Ectodermal cell (in vitro differentiated cells): ENCODE measurements at regions not wholly inside any gene's neighbourhood (a gene's known extent, or its start where the extent isn't known, plus 50 kb on each side); places are given as distances from the start of the nearest gene placed in this dataset.

ENCODE experiments used
- H3K27ac ChIP-seq: 2 replicates; pipeline ENCODE4 v1.7.0; 2013; ENCODE audit warnings: mild to moderate bottlenecking, low read depth, low read length; ENCODE audit not compliant: insufficient read depth, poor library complexity, severe bottlenecking
- H3K27me3 ChIP-seq: 2 replicates; pipeline ENCODE4 v1.7.0; 2013; ENCODE audit warnings: mild to moderate bottlenecking, low read length; ENCODE audit not compliant: insufficient read depth, control insufficient read depth, poor library complexity, severe bottlenecking
- H3K36me3 ChIP-seq: one replicate; pipeline ENCODE4 v1.7.0; 2013; ENCODE audit warnings: low read length; ENCODE audit not compliant: control insufficient read depth, insufficient read depth
- H3K4me1 ChIP-seq: one replicate; pipeline ENCODE4 v1.7.0; 2013; ENCODE audit warnings: low read length; ENCODE audit not compliant: control insufficient read depth, insufficient read depth
- H3K4me3 ChIP-seq: 2 replicates; pipeline ENCODE4 v1.7.0; 2013; ENCODE audit warnings: low read depth, low read length, control low read depth; ENCODE audit not compliant: insufficient read depth
- H3K9me3 ChIP-seq: 2 replicates; pipeline ENCODE4 v1.7.0; 2013; ENCODE audit warnings: mild to moderate bottlenecking, low read length, moderate library complexity; ENCODE audit not compliant: control insufficient read depth
- WGBS, 2 experiments: methylation state at CpG; one replicate each; pipeline ENCODE4 v1.1.7; 2013; ENCODE audit warnings: missing lambda C conversion rate in 2 of 2; 5-methylcytosine and 5-hydroxymethylcytosine counted together

DNA sequence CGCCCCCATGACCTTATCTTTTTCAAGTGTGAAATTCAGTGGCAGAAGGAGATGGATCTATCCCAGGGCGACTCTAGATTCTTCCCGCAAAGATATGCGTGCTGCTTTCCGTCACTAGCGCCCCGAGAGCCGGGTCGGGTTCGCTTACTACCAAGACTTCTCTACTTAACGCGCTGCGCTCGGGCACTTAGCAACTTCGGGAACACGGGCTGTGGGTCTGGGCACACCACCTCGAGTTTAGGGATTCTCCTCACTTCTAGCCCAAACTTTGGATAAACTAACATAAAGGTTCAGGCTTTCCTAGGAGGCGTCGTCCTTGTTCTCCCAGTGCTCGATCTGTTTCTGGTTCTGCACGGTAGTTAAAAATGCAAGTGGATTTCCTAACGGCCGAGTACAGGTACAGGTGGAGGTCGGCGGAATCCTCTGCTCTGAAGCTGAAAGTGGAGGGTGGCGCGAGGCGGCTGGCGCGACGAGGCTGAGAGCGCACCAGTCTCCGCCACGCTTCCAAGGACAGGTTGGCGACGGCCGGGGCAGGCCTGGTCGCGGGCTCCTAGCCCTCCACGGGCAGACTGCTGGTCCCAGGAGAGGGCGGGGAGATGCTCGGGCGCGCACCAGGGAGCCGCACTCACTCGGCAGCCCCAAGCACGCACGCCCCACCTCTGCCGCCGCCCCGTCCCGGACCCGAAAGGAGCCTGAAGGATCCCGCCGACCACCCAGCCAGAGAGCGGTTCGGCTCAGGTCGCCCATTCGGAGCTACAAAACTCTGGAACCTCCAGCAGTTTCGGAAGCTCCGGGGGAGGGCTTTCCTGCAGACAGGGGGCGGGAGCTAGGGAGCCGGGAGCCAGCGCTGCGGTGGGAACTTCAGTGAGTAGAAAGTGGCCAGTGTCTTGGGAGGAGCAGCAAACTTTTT lies 100.8 kb upstream of the TENM3 start:
- WGBS, 2 experiments = 5 to 6% methylated on average over 65 of the region's 65 CpGs
- H3K4me3 ChIP-seq = peak overlapping the region; percentile 88
- peaks cover 31% of the 10 kb centered on the region for H3K4me1 ChIP-seq
- no peaks in the 10 kb centered on the region for H3K36me3 ChIP-seq
- H3K27ac ChIP-seq = no peak overlapping the region
- peaks cover 23% of the 10 kb centered on the region for H3K27me3 ChIP-seq
- no peaks in the 10 kb centered on the region for H3K9me3 ChIP-seq

DNA sequence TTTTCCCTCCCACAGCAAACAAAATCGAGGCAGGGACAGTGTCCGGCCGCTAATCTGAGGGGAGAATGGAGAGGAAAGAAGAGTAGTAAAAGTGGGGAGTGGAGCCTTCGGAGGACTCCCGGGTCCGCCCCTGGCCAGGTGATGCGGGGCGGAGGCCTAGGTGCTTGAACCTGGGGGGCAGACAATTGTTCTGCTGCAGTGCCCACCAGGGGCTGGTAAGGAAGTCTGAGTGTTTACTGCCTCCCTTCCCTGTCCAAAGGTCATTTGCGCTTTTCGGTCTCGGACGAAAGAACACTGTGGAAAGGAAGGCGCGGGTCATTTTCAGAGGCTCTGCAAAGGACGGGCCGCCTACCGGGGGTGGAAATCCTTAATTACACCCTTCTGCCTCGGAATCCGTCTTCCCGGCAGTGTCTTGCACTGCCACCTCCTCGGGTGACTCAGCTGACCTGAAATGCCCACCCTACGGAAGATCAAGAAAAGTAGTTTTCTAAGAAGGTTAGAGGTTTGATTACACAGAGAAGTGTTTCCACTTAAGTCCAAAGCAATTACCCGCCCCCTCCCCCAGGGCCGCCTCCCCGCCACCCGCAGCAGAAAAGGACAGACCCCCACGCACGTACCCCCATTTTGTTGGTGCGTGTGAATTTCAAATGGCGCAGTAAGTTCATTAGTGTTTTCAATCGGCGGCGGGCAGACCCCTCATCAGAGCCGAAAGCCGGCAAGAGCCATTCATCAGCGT lies 99.9 kb upstream of the TENM3 start:
- Histone ChIP-seq H3K9me3 (no peaks in the 10 kb centered on the region), H3K4me3 (peak overlapping the region; percentile 88), H3K36me3 (no peaks in the 10 kb centered on the region), H3K4me1 (peaks cover 25% of the 10 kb centered on the region), H3K27me3 (peaks cover 23% of the 10 kb centered on the region), H3K27ac (peak overlapping the region; percentile 69)
- WGBS, 2 experiments = 0% methylated on average over 35 to 36 of the region's 36 CpGs

DNA sequence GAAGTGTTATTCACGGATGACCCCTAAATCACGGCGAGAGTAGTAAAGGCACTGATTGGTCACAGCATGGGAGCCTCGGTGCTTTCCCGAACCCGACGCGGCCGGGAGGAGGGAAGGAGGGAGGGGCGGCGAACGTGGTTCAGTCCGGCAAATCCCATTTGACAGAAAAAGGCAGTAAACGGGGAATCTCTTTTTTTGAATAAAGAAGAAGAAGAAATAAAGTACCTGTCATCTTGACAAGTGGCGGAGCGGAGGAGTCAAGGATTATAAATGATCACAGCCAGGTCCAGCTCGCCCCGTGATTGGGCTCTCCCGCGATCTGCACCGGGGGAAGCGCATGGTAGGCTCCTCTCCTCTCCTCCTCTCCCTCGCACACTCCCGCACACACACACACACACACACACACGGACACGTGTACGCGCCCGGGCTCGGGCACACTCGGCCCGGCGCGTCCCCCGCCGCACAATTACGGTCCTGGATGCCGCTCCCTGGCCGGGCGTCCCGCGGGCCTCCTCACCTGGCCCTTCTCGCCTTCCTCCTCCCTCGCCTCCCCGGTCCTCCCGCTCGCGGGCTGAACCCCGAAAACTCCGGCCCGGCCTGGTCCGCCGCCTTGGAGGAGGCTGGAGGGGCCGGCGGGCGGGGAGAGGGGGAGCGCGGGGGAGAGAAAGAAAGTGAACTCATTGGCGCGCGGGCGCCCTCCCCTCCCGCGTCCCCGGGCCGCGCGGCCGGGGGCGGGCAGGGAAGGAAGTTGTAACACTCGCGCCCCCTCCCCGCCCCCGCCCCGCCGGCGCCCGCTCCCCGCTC lies 99.2 kb upstream of the TENM3 start:
- Histone ChIP-seq H3K4me3 (peak overlapping the region; percentile 88), H3K27ac (peak overlapping the region; percentile 91), H3K9me3 (no peaks in the 10 kb centered on the region), H3K36me3 (no peaks in the 10 kb centered on the region), H3K4me1 (peaks cover 24% of the 10 kb centered on the region), H3K27me3 (peaks cover 23% of the 10 kb centered on the region)
- WGBS, 2 experiments = 0% methylated on average over 75 to 78 of the region's 79 CpGs

DNA sequence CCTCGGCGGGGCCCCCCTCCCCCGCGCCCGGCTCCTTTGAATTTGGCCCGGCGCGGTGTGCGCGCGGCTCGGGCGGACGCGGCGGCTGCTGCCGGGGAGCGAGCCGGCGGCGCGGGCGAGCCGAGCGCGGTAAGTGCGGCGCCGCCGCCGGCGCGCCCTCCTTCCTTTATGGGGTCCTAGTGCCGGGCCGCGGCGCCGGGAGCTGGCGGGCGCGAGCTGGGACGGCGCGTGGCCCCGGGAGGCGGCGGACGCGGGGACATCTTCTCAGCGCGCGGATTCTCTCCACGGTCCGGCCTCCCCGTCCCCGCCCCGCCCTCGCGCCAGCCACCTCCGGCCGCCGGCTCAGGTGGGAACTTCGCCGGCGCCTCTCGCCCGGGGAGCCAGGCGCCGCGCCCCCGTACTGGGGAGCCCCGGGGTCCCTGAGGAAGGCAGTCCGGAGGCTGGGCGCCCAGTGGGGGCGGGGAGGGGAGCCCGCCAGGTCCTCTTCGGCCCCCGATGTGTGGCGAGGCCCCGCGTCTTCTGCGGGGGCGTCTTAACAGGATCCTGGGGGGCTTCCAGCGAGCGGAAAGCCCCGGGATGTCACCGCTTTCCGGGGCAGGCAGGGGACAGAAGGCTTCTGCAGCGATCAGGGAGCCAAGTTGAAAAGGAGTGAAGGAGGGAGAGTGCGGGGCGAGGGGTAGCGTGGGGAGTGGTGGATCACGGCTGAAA lies 98.4 kb upstream of the TENM3 start:
- H3K36me3 ChIP-seq = no peaks in the 10 kb centered on the region
- WGBS, 2 experiments = 0% methylated on average over 93 of the region's 93 CpGs
- no peaks in the 10 kb centered on the region for H3K9me3 ChIP-seq
- peaks cover 24% of the 10 kb centered on the region for H3K4me1 ChIP-seq
- peak overlapping the region; percentile 88 for H3K4me3 ChIP-seq
- peak overlapping the region; percentile 60 for H3K27ac ChIP-seq
- peaks cover 23% of the 10 kb centered on the region for H3K27me3 ChIP-seq

DNA sequence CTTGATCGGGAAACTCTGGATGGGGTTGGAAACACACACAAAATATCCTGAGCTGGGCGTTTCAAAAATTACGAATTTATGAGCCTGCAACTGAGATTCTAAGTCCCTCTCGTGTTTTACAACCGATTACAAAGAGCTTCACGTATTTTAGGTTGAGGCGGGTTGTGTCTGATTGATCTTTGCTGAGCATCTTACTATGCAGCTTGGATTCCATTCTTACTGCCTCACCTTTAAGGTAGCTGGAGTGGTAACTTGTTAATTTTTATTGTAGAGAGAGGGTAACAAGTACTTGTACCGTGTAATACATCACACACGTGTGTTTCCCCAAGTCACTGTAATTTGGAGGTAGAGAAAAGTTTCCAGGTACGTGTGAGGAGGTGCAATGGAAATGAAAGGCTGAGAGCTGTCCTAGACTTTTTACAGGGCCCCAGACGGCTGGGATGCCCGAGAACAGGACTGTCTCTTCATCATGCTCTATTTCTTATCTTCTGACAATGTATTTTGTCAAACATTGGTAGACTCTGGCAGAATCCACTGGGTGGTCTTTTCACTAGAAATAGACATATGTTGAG lies 97.8 kb upstream of the TENM3 start:
- H3K4me3 ChIP-seq = peak overlapping the region; percentile 88
- H3K4me1 ChIP-seq = peaks cover 24% of the 10 kb centered on the region
- H3K9me3 ChIP-seq = no peaks in the 10 kb centered on the region
- WGBS, 2 experiments = 1 to 2% methylated on average over 12 of the region's 12 CpGs
- H3K36me3 ChIP-seq = no peaks in the 10 kb centered on the region
- no peak overlapping the region for H3K27ac ChIP-seq
- H3K27me3 ChIP-seq = peaks cover 23% of the 10 kb centered on the region

DNA sequence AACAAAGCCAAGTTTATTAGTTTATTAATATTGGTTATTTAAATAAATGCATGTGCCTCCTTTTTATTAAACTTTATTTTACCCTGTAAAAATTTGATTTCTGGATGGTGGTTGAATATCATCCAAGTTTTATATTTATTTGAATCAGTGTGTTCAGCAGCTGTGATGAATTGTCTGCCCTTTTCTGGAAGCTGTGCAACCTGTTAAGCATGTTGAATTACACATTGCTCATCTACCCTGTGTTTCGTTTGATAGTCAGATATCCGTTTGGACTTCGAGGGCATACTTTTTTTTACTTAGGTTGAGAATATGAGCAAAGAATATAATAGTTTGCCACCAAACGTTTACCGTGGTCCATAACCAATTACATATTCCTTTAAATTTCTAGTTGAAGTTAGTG lies 95.8 kb upstream of the TENM3 start:
- Histone ChIP-seq H3K27me3 (peaks cover 10% of the 10 kb centered on the region), H3K9me3 (no peaks in the 10 kb centered on the region), H3K27ac (no peak overlapping the region), H3K4me1 (peaks cover 14% of the 10 kb centered on the region), H3K36me3 (no peaks in the 10 kb centered on the region), H3K4me3 (peak overlapping the region; percentile 6)
- 90 to 92% methylated on average over 4 of the region's 5 CpGs for WGBS, 2 experiments

DNA sequence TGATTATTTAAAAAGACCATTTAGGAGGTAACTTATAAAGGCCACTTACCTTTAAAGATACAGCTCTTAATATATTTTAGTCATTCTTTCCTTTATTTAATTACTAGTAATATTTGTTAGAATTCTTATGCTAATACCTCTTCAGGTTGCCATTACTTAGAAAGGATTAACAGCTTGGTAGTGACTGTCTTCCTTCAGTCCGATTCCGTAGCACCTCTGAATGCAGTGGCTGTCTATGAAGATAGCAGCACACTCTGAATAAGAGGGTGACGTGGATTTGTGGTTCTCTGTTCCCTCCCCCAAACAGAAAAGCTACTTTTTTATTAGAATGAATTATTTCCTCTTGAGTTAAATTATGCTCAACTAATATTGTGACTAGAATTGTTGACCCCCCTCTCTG lies 92.6 kb upstream of the TENM3 start:
- no peak overlapping the region for H3K4me3 ChIP-seq
- no peak overlapping the region for H3K27ac ChIP-seq
- H3K9me3 ChIP-seq = no peaks in the 10 kb centered on the region
- H3K4me1 ChIP-seq = peaks cover 12% of the 10 kb centered on the region
- 48 to 50% methylated on average over 2 to 3 of the region's 3 CpGs for WGBS, 2 experiments
- no peaks in the 10 kb centered on the region for H3K36me3 ChIP-seq
- H3K27me3 ChIP-seq = no peaks in the 10 kb centered on the region

DNA sequence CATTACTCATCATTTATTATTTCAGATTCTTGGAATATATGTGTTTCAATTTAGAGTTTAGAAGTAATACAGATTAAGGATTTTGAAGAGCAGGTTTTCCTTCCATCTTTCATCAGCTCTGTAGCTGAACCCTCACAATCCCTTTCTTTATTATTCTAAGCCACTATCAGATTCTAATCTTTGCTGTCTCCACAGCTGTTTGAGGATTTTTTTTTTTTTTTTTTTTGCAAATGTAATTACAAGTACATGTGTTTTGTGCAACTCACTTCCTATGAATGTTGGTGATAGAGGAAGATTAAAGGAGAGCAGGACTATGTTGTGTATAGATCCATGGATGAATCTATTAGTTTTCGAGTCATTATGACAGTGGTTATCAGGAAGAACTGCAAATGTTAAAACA lies 87.4 kb upstream of the TENM3 start:
- no peak overlapping the region for H3K27ac ChIP-seq
- 92% methylated on average over 1 of the region's 1 CpG for WGBS, 2 experiments
- no peaks in the 10 kb centered on the region for H3K9me3 ChIP-seq
- H3K27me3 ChIP-seq = no peaks in the 10 kb centered on the region
- H3K4me3 ChIP-seq = no peak overlapping the region
- no peaks in the 10 kb centered on the region for H3K4me1 ChIP-seq
- no peaks in the 10 kb centered on the region for H3K36me3 ChIP-seq

DNA sequence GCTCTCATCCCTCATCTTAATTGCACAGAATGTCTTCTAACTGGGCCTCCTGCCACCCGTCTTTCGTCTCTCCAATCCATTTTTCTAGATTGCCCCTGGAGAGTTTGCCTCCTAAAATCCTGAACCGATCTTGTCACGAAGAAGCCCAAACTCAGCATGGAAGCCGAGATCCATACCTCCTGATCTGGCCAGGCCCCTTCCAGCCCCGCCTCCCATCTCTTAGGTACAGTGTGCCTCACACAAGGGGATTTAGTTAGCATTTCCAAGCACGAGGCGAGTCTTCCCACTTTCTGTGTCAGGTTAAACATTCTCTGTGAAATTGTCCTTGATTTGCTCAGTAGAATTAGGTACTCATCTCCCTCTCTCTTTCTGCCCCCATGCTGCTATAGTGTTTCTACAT lies 80.0 kb upstream of the TENM3 start:
- Histone ChIP-seq H3K4me1 (peaks cover 3% of the 10 kb centered on the region), H3K9me3 (no peaks in the 10 kb centered on the region), H3K27me3 (no peaks in the 10 kb centered on the region), H3K27ac (no peak overlapping the region), H3K4me3 (no peak overlapping the region), H3K36me3 (no peaks in the 10 kb centered on the region)
- 68 to 69% methylated on average over 8 of the region's 8 CpGs for WGBS, 2 experiments
